H9 (cell line): ENCODE measurements at regions not wholly inside any gene's neighbourhood (a gene's known extent, or its start where the extent isn't known, plus 50 kb on each side); places are given as distances from the start of the nearest gene placed in this dataset.

ENCODE experiments used
- DNase-seq: peaks from one replicate; pipeline ENCODE4 v3.0.0-alpha.2; 2017
- H2AFZ ChIP-seq: one replicate; pipeline ENCODE4 v1.6.1; 2013; ENCODE audit warnings: mild to moderate bottlenecking, low read length, control low read depth, moderate library complexity
- H2AK5ac ChIP-seq: 2 replicates; pipeline ENCODE4 v1.6.1; 2013; ENCODE audit warnings: low read length, control low read depth, mixed read lengths; ENCODE audit not compliant: insufficient read length
- H2BK120ac ChIP-seq: one replicate; pipeline ENCODE4 v1.6.1; 2013; ENCODE audit warnings: low read depth, mild to moderate bottlenecking, low read length, control low read depth, inconsistent platforms; ENCODE audit not compliant: poor library complexity, severe bottlenecking
- H2BK12ac ChIP-seq: 2 replicates; pipeline ENCODE4 v1.6.1; 2013; ENCODE audit warnings: low read length, control low read depth, mixed read lengths, low read depth; ENCODE audit not compliant: insufficient read length
- H2BK15ac ChIP-seq: 2 replicates; pipeline ENCODE4 v1.6.1; 2013; ENCODE audit warnings: low read depth, low read length, control low read depth
- H2BK20ac ChIP-seq: one replicate; pipeline ENCODE4 v1.6.1; 2013; ENCODE audit warnings: low read depth, mild to moderate bottlenecking, low read length, control low read depth, inconsistent platforms; ENCODE audit not compliant: poor library complexity, severe bottlenecking
- H2BK5ac ChIP-seq: 2 replicates; pipeline ENCODE4 v1.6.1; 2013; ENCODE audit warnings: low read length, control low read depth, mixed read lengths; ENCODE audit not compliant: insufficient read length
- H3K14ac ChIP-seq: 2 replicates; pipeline ENCODE4 v1.6.1; 2013; ENCODE audit warnings: low read length, control low read depth; ENCODE audit not compliant: insufficient read depth
- H3K18ac ChIP-seq: 2 replicates; pipeline ENCODE4 v1.6.1; 2013; ENCODE audit warnings: low read depth, mild to moderate bottlenecking, mixed read lengths, low read length, control low read depth; ENCODE audit not compliant: insufficient read length
- H3K23ac ChIP-seq: 2 replicates; pipeline ENCODE4 v1.6.1; 2013; ENCODE audit warnings: low read length, control low read depth, mixed read lengths, low read depth; ENCODE audit not compliant: insufficient read length
- H3K23me2 ChIP-seq: 2 replicates; pipeline ENCODE4 v1.6.1; 2013; ENCODE audit warnings: low read depth, mild to moderate bottlenecking, mixed read lengths, low read length, control low read depth; ENCODE audit not compliant: insufficient read length, poor library complexity, severe bottlenecking
- H3K27ac ChIP-seq: 2 replicates; pipeline ENCODE4 v1.5.1; 2013; ENCODE audit warnings: low read length, control low read depth, mixed read lengths, low read depth; ENCODE audit not compliant: insufficient read length
- H3K27me3 ChIP-seq: 2 replicates; pipeline ENCODE4 v1.6.1; 2013; ENCODE audit warnings: low read length, control low read depth, inconsistent platforms; ENCODE audit not compliant: insufficient read depth
- H3K4ac ChIP-seq: 2 replicates; pipeline ENCODE4 v1.6.1; 2013; ENCODE audit warnings: low read depth, mild to moderate bottlenecking, control low read depth, inconsistent platforms, low read length, moderate library complexity
- H3K4me1 ChIP-seq: 2 replicates; pipeline ENCODE4 v1.6.1; 2013; ENCODE audit warnings: low read length, control low read depth, inconsistent platforms; ENCODE audit not compliant: insufficient read depth
- H3K4me2 ChIP-seq: 2 replicates; pipeline ENCODE4 v1.6.1; 2013; ENCODE audit warnings: low read length, control low read depth, mixed read lengths; ENCODE audit not compliant: insufficient read length, insufficient read depth
- H3K56ac ChIP-seq: 2 replicates; pipeline ENCODE4 v1.6.1; 2013; ENCODE audit warnings: low read depth, mild to moderate bottlenecking, mixed read lengths, low read length, control low read depth; ENCODE audit not compliant: insufficient read length
- H3K79me1 ChIP-seq: 2 replicates; pipeline ENCODE4 v1.6.1; 2013; ENCODE audit warnings: low read depth, mild to moderate bottlenecking, moderate library complexity, low read length, control low read depth, inconsistent platforms; ENCODE audit not compliant: insufficient read depth, poor library complexity, severe bottlenecking
- H3K79me2 ChIP-seq: 2 replicates; pipeline ENCODE4 v1.6.1; 2013; ENCODE audit warnings: low read length, control low read depth, inconsistent platforms; ENCODE audit not compliant: insufficient read depth
- H3K9ac ChIP-seq: 2 replicates; pipeline ENCODE4 v1.6.1; 2013; ENCODE audit warnings: low read length, control low read depth, mixed read lengths; ENCODE audit not compliant: insufficient read length; ENCODE audit errors: extremely low read depth
- H3K9me3 ChIP-seq: one replicate; pipeline ENCODE4 v1.6.1; 2013; ENCODE audit warnings: low read depth, low read length, inconsistent platforms; ENCODE audit not compliant: control insufficient read depth
- H3T11ph ChIP-seq: one replicate; pipeline ENCODE4 v1.6.1; 2013; ENCODE audit warnings: mild to moderate bottlenecking, low read length, control low read depth, inconsistent platforms
- H4K20me1 ChIP-seq: one replicate; pipeline ENCODE4 v1.6.1; 2013; ENCODE audit not compliant: control insufficient read depth, insufficient read length, insufficient read depth
- H4K5ac ChIP-seq: 2 replicates; pipeline ENCODE4 v1.6.1; 2013; ENCODE audit warnings: low read depth, mild to moderate bottlenecking, mixed read lengths, low read length, control low read depth; ENCODE audit not compliant: insufficient read length
- H4K8ac ChIP-seq: replicated peaks from 2 replicates; pipeline ENCODE4 v1.6.1; 2013; ENCODE audit warnings: low read length, control low read depth, mixed read lengths, low read depth; ENCODE audit not compliant: insufficient read length
- H4K91ac ChIP-seq: 2 replicates; pipeline ENCODE4 v1.6.1; 2013; ENCODE audit warnings: low read depth, mild to moderate bottlenecking, moderate library complexity, mixed read lengths, low read length, control low read depth; ENCODE audit not compliant: insufficient read length
- H3K27ac Mint-ChIP-seq, 3 experiments: 2 replicates in 2 of 3; 3 replicates in 1 of 3; pipeline ENCODE4 v1.8.0; 2020 to 2021; ENCODE audit warnings: mixed read lengths in 3 of 3, mild to moderate bottlenecking in 1 of 3, moderate library complexity in 1 of 3
- H3K27me3 Mint-ChIP-seq: 2 replicates; pipeline ENCODE4 v1.8.0; 2021; ENCODE audit warnings: low read depth, mild to moderate bottlenecking, moderate library complexity, mixed read lengths
- H3K36me3 Mint-ChIP-seq, 3 experiments: 2 replicates in 2 of 3; 3 replicates in 1 of 3; pipeline ENCODE4 v1.8.0; 2020 to 2021; ENCODE audit warnings: low read depth in 3 of 3, mixed read lengths in 3 of 3; ENCODE audit not compliant: insufficient read depth in 1 of 3
- H3K4me1 Mint-ChIP-seq, 2 experiments: 2 replicates each; pipeline ENCODE4 v1.8.0; 2020; ENCODE audit warnings: mixed read lengths in 2 of 2
- H3K4me3 Mint-ChIP-seq, 2 experiments: 2 replicates in 1 of 2; 3 replicates in 1 of 2; pipeline ENCODE4 v1.8.0; 2020 to 2021; ENCODE audit warnings: mild to moderate bottlenecking in 2 of 2, mixed read lengths in 2 of 2, moderate library complexity in 1 of 2
- H3K9me3 Mint-ChIP-seq, 2 experiments: 2 replicates in 1 of 2; 3 replicates in 1 of 2; pipeline ENCODE4 v1.8.0; 2020; ENCODE audit warnings: mild to moderate bottlenecking in 2 of 2, mixed read lengths in 2 of 2, moderate library complexity in 1 of 2
- WGBS: extraction: QIAGEN DNeasy Blood & Tissue Kit; methylation state at CpG from one replicate; pipeline ENCODE4 v1.1.7; 2013; ENCODE audit warnings: missing lambda C conversion rate, low lambda C conversion rate, mixed read lengths; ENCODE audit not compliant: insufficient read length; ENCODE audit errors: extremely low coverage; 5-methylcytosine and 5-hydroxymethylcytosine counted together
- TF ChIP-seq, protein P1 (sequence below): fragments of 200-600 bp; sonication (generic); conservative IDR thresholded peaks from 3 replicates; pipeline ENCODE4 v1.8.0; 2021; ENCODE audit warnings: antibody characterized with exemption, mild to moderate bottlenecking

- H3K56ac ChIP-seq: no peak overlapping the region
- DNase-seq: no peak
- H3K4me2 ChIP-seq: no peak overlapping the region
- no peaks in the 10 kb centered on the region for H4K20me1 ChIP-seq
- WGBS: no CpG with 5 or more reads among the region's 2 CpGs
- H3K4me1 Mint-ChIP-seq: no peaks in the 10 kb centered on the region; a peak in 1 of 4 replicates
- no peak overlapping the region for H3K4me3 Mint-ChIP-seq
- no peaks in the 10 kb centered on the region for H3K27me3 ChIP-seq
- H3K27me3 Mint-ChIP-seq: peaks cover 13% of the 10 kb centered on the region
- no peak overlapping the region for H4K5ac ChIP-seq
- H2AFZ ChIP-seq: no peak overlapping the region
- no peak overlapping the region for H2BK12ac ChIP-seq
- H2AK5ac ChIP-seq: no peak overlapping the region
- H3K14ac ChIP-seq: no peak overlapping the region
- no peak overlapping the region for H3K27ac ChIP-seq
- H2BK20ac ChIP-seq: no peak overlapping the region
- no peaks in the 10 kb centered on the region for H3K36me3 Mint-ChIP-seq
- no peak overlapping the region for H2BK120ac ChIP-seq
- no peaks in the 10 kb centered on the region for H3K23me2 ChIP-seq
- H3K9ac ChIP-seq: no peak overlapping the region
- TF ChIP-seq, protein P1, sequence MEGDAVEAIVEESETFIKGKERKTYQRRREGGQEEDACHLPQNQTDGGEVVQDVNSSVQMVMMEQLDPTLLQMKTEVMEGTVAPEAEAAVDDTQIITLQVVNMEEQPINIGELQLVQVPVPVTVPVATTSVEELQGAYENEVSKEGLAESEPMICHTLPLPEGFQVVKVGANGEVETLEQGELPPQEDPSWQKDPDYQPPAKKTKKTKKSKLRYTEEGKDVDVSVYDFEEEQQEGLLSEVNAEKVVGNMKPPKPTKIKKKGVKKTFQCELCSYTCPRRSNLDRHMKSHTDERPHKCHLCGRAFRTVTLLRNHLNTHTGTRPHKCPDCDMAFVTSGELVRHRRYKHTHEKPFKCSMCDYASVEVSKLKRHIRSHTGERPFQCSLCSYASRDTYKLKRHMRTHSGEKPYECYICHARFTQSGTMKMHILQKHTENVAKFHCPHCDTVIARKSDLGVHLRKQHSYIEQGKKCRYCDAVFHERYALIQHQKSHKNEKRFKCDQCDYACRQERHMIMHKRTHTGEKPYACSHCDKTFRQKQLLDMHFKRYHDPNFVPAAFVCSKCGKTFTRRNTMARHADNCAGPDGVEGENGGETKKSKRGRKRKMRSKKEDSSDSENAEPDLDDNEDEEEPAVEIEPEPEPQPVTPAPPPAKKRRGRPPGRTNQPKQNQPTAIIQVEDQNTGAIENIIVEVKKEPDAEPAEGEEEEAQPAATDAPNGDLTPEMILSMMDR: no peak
- H3K9me3 ChIP-seq: no peaks in the 10 kb centered on the region
- no peaks in the 10 kb centered on the region for H3K79me2 ChIP-seq
- no peaks in the 10 kb centered on the region for H3K4me1 ChIP-seq
- H4K91ac ChIP-seq: no peak overlapping the region
- H3K79me1 ChIP-seq: no peaks in the 10 kb centered on the region
- no peak overlapping the region for H2BK5ac ChIP-seq
- H3K18ac ChIP-seq: no peak overlapping the region
- H3K4ac ChIP-seq: no peak overlapping the region
- H4K8ac ChIP-seq: no peak overlapping the region
- H3T11ph ChIP-seq: no peak overlapping the region
- no peak overlapping the region for H3K23ac ChIP-seq
- H3K9me3 Mint-ChIP-seq: no peaks in the 10 kb centered on the region; a peak in 1 of 5 replicates
- no peak overlapping the region for H3K27ac Mint-ChIP-seq
- H2BK15ac ChIP-seq: no peak overlapping the region
Observed at GRCh38 chr3:64809086-64809485, 121.3 kb upstream of the ADAMTS9 start.
